Upper lobe of right lung (tissue), 1 donor: ENCODE measurements at regions not wholly inside any gene's neighbourhood (a gene's known extent, or its start where the extent isn't known, plus 50 kb on each side); places are given as distances from the start of the nearest gene placed in this dataset.
A peak's percentile ranks its signal among the peaks of the same experiment; 100 is the strongest.

Experiments
- ATAC-seq: fragments of 200-7000 bp; cut with Tn5 transposase; one replicate; pipeline ENCODE4 v1.9.1; 2020; ENCODE audit warnings: mild to moderate bottlenecking, moderate library complexity
- DNase-seq: peaks from one replicate; pipeline ENCODE4 v3.0.0-alpha.2; 2020
- H3K27ac ChIP-seq: fragments of 200-600 bp; one replicate; pipeline ENCODE4 v1.8.0; 2022
- H3K27me3 ChIP-seq: fragments of 200-600 bp; one replicate; pipeline ENCODE4 v1.8.0; 2022; ENCODE audit warnings: mild to moderate bottlenecking
- H3K36me3 ChIP-seq: fragments of 200-600 bp; one replicate; pipeline ENCODE4 v1.8.0; 2022
- H3K4me1 ChIP-seq: fragments of 200-600 bp; one replicate; pipeline ENCODE4 v1.8.0; 2022
- H3K4me3 ChIP-seq: fragments of 200-600 bp; one replicate; pipeline ENCODE4 v1.8.0; 2022; ENCODE audit warnings: mild to moderate bottlenecking
- H3K9me3 ChIP-seq: fragments of 200-600 bp; one replicate; pipeline ENCODE4 v1.8.0; 2022
- intact Hi-C: fragments of 100-400 bp; cut with DNase I; formaldehyde crosslinking; loops from one replicate; pipeline ENCODE4 v1.11.0; 2022
- TF ChIP-seq, protein P1 (sequence below): fragments of 200-600 bp; IDR thresholded peaks from one replicate; pipeline ENCODE4 v1.8.0; 2022; ENCODE audit warnings: antibody characterized with exemption
- donor health status: DM: no; HTN: yes; CAD: no; lungs with severe emphysema.

DNA sequence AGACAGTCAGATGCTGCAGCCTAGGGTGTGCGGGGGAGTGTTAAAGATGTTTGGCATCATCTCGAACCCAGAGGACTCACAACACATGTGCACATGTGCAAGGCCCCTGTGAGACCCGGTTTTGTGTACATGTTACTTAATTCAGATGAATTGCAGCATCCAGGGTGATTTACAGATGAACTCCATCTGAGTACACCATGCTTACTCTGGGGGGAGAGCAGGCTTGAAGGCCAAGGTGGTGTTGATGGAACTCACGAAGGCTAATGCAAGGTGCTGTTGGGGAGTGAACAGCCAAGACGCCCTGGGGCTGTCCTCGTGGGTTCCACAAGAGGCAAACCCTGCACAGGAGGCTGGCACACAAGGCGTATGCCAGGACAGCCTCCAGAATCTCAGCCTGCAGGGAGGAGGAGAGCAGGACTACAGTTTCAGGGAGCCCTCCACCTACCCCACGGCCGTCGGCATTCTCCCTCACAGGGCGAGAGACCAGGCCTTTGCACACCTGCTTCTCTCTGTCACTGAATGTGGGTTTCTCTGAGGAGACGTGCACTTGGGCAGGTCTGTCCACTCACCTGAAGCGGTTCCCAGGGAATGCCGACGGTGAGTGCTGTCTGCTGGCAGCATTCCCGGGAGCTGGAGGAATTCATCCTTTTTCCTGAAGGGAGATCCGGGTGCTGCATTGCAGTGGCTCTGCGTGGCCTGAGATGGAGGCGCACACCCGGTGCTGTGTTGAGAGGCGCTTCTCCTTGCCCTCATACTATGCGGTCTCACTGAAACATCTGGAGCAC is 178.5 kb upstream of the RNF32 start:
- H3K27ac ChIP-seq: no peak overlapping the region
- TF ChIP-seq, protein P1, sequence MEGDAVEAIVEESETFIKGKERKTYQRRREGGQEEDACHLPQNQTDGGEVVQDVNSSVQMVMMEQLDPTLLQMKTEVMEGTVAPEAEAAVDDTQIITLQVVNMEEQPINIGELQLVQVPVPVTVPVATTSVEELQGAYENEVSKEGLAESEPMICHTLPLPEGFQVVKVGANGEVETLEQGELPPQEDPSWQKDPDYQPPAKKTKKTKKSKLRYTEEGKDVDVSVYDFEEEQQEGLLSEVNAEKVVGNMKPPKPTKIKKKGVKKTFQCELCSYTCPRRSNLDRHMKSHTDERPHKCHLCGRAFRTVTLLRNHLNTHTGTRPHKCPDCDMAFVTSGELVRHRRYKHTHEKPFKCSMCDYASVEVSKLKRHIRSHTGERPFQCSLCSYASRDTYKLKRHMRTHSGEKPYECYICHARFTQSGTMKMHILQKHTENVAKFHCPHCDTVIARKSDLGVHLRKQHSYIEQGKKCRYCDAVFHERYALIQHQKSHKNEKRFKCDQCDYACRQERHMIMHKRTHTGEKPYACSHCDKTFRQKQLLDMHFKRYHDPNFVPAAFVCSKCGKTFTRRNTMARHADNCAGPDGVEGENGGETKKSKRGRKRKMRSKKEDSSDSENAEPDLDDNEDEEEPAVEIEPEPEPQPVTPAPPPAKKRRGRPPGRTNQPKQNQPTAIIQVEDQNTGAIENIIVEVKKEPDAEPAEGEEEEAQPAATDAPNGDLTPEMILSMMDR: no peak
- H3K9me3 ChIP-seq: no peaks in the 10 kb centered on the region
- intact Hi-C loops: no loop called here
- no peak overlapping the region for H3K4me3 ChIP-seq
- DNase-seq (no peak), ATAC-seq (peak; percentile 21)
- no peaks in the 10 kb centered on the region for H3K4me1 ChIP-seq
- H3K27me3 ChIP-seq: no peaks in the 10 kb centered on the region
- no peaks in the 10 kb centered on the region for H3K36me3 ChIP-seq

DNA sequence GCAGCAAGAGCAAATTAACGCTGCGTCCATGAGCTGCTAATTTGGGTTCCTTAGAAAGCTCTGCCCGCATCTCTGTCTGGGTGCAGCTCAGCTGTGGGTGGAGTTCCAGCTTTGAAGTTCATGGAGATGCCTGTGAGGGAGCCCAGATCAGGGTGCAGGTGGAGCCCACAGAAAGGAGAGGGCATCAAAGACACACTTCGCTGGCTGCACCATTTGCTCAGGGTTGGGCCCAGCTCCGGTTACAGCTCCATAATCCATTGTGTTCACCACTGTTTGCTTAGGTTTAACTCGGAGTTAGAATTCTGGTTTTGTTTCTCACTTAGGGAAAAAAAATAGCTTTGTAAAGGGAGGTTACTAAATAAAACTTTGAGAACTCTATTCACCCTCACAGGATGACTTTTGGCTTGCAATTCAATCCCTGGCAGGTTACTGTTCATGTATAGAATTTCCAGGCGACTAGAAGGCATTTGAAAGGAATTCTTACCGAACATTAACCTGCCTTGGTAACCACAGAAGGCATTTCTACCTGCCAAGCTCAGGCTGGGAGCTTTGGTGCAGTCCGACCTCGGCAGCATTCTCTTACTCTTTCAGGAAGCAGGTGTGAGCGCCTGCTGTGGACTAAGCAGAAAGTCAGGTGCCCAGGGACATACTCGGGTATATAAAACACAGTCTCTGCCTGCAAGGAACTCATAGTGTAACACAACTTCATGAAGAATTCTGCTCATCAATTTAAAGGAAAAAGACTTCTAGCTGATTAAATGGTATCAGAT is 179.5 kb upstream of the RNF32 start:
- TF ChIP-seq, protein P1: no peak
- Histone ChIP-seq H3K9me3 (no peaks in the 10 kb centered on the region), H3K36me3 (no peaks in the 10 kb centered on the region), H3K4me3 (no peak overlapping the region), H3K27me3 (no peaks in the 10 kb centered on the region), H3K4me1 (no peaks in the 10 kb centered on the region), H3K27ac (no peak overlapping the region)
- ATAC-seq: no peak
- intact Hi-C loops: no loop called here
- DNase-seq: no peak

DNA sequence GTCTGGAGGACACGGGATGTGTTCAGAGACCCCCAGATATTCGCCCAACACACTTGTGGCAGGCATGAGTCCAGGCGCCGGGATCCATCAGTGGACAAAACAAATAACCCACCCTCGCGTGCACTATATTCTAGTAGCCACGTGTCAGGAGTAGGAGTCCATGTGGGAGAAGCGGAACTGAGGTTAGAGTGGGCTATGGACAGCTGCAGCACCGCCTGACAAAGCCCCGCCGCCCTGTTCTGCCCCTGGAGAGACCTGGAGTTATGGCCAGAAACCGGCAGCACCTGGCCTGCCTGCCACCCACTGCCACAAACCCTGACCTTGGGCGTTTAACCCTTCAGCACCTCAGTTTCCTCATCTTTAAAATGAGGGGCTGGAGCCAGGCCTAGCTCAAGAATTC is 181.0 kb upstream of the RNF32 start:
- ATAC-seq (no peak), DNase-seq (no peak)
- H3K9me3 ChIP-seq: no peaks in the 10 kb centered on the region
- no peaks in the 10 kb centered on the region for H3K27me3 ChIP-seq
- H3K36me3 ChIP-seq: no peaks in the 10 kb centered on the region
- TF ChIP-seq, protein P1: no peak
- intact Hi-C loops: no loop called here
- H3K27ac ChIP-seq: no peak overlapping the region
- H3K4me1 ChIP-seq: no peaks in the 10 kb centered on the region
- H3K4me3 ChIP-seq: no peak overlapping the region

DNA sequence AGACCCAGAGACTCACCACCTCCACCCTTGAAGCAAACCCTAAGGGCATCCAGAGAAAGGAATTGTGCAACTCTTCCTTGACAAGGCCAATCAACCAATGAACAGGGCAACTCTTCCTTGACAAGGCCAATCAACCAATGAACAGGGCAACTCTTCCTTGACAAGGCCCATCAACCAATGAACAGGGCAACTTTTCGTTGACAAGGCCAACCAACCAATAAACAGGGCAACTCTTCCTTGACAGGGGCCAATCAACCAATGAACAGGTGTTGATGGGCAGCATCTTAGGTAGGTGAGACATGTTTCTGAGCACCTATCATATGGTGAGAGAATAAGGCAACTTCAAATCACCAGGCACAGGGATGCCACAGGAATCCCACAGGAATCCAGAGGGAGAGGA is 181.5 kb upstream of the RNF32 start:
- Histone ChIP-seq H3K27ac (no peak overlapping the region), H3K36me3 (no peaks in the 10 kb centered on the region), H3K4me3 (no peak overlapping the region), H3K9me3 (no peaks in the 10 kb centered on the region), H3K27me3 (no peaks in the 10 kb centered on the region), H3K4me1 (no peaks in the 10 kb centered on the region)
- DNase-seq (no peak), ATAC-seq (no peak)
- TF ChIP-seq, protein P1: no peak
- intact Hi-C loops: no loop called here

DNA sequence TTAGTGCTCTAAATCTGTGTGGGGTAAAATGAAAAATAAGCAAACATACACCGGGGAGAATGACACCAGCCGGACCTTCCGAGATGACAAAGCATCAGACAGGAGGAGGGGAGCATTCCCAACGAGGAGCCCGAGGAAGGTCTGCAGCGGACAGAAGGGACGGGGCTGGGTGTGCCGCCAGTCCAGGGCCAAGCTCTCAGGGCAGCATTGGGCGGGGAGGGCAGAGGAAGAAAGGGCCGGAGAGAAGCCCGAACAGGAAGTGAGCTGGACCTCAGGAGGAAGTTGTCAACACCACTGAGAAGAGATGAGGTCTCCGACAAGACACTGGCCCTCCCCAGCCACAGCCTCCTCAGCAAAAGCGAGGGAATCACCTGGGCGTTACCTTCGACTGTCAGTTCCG is 182.6 kb upstream of the RNF32 start:
- H3K4me1 ChIP-seq: no peaks in the 10 kb centered on the region
- H3K36me3 ChIP-seq: no peaks in the 10 kb centered on the region
- DNase-seq (no peak), ATAC-seq (no peak)
- no peaks in the 10 kb centered on the region for H3K27me3 ChIP-seq
- no peaks in the 10 kb centered on the region for H3K9me3 ChIP-seq
- TF ChIP-seq, protein P1: no peak
- intact Hi-C loops: no loop called here
- H3K4me3 ChIP-seq: no peak overlapping the region
- no peak overlapping the region for H3K27ac ChIP-seq
